Stimulated activated effector memory CD8-positive, alpha-beta T cell treated with anti-CD3 and anti-CD28 coated beads, Interleukin-12 subunit alpha, Interleukin-12 subunit beta, amount 100 ng/mL, for 72 hours (primary cell): ENCODE measurements at regions not wholly inside any gene's neighbourhood (a gene's known extent, or its start where the extent isn't known, plus 50 kb on each side); places are given as distances from the start of the nearest gene placed in this dataset.
"Not testable (repeated sequence)": the region's sequence is repeated elsewhere in the genome, so short reads cannot be mapped to it uniquely, and the experiment has no call there.

ENCODE experiments used
- ATAC-seq: fragments of 150-1000 bp; cut with Tn5 transposase; 2 replicates; pipeline ENCODE4 v1.10.0; 2021
- DNase-seq, 2 donors: peaks; one replicate each; pipeline ENCODE4 v3.0.0; 2021 to 2022; ENCODE audit warnings: low spot score in 2 of 2
- H3K27ac Mint-ChIP-seq: one replicate; pipeline ENCODE4 v1.8.0; 2022; ENCODE audit warnings: mild to moderate bottlenecking, mixed read lengths
- H3K36me3 Mint-ChIP-seq: one replicate; pipeline ENCODE4 v1.8.0; 2022; ENCODE audit warnings: mild to moderate bottlenecking, mixed read lengths
- H3K4me1 Mint-ChIP-seq: one replicate; pipeline ENCODE4 v1.8.0; 2022; ENCODE audit warnings: mixed read lengths
- H3K4me3 Mint-ChIP-seq: one replicate; pipeline ENCODE4 v1.8.0; 2022; ENCODE audit warnings: mild to moderate bottlenecking, mixed read lengths
- H3K9me3 Mint-ChIP-seq: one replicate; pipeline ENCODE4 v1.8.0; 2022; ENCODE audit warnings: mixed read lengths

- not testable (repeated sequence) for H3K9me3 Mint-ChIP-seq, ATAC-seq, H3K36me3 Mint-ChIP-seq, DNase-seq, H3K27ac Mint-ChIP-seq, H3K4me1 Mint-ChIP-seq, H3K4me3 Mint-ChIP-seq
Observed at GRCh38 chr2:147414656-147415055, 430.2 kb upstream of the ACVR2A start.

- no peak for ATAC-seq
- DNase-seq: no peak
- Mint-ChIP-seq H3K4me1 (no peaks in the 10 kb centered on the region), H3K4me3 (no peak overlapping the region), H3K9me3 (peaks cover 3% of the 10 kb centered on the region), H3K36me3 (no peaks in the 10 kb centered on the region), H3K27ac (no peak overlapping the region)
Observed at GRCh38 chr2:147408357-147408756, 436.5 kb upstream of the ACVR2A start.

GRCh38 chr2:147405651-147406050 lies 439.2 kb upstream of the ACVR2A start:
- no peak for ATAC-seq
- Mint-ChIP-seq H3K27ac (no peak overlapping the region), H3K9me3 (no peaks in the 10 kb centered on the region), H3K36me3 (no peaks in the 10 kb centered on the region), H3K4me3 (no peak overlapping the region), H3K4me1 (no peaks in the 10 kb centered on the region)
- DNase-seq: no peak

GRCh38 chr2:147398996-147399395 lies 445.8 kb upstream of the ACVR2A start:
- DNase-seq (no peak), ATAC-seq (no peak)
- no peaks in the 10 kb centered on the region for H3K36me3 Mint-ChIP-seq
- H3K9me3 Mint-ChIP-seq: peaks cover 1% of the 10 kb centered on the region
- no peak overlapping the region for H3K27ac Mint-ChIP-seq
- H3K4me1 Mint-ChIP-seq: no peaks in the 10 kb centered on the region
- H3K4me3 Mint-ChIP-seq: no peak overlapping the region

- peaks cover 2% of the 10 kb centered on the region for H3K9me3 Mint-ChIP-seq
- no peak for ATAC-seq
- H3K27ac Mint-ChIP-seq: no peak overlapping the region
- H3K4me1 Mint-ChIP-seq: no peaks in the 10 kb centered on the region
- no peak overlapping the region for H3K4me3 Mint-ChIP-seq
- DNase-seq: no peak
- no peaks in the 10 kb centered on the region for H3K36me3 Mint-ChIP-seq
Observed at GRCh38 chr2:147398301-147398700, 446.5 kb upstream of the ACVR2A start.

GRCh38 chr2:147396890-147397289 lies 447.9 kb upstream of the ACVR2A start:
- DNase-seq (no peak), ATAC-seq (no peak)
- no peak overlapping the region for H3K27ac Mint-ChIP-seq
- no peaks in the 10 kb centered on the region for H3K36me3 Mint-ChIP-seq
- H3K4me3 Mint-ChIP-seq: no peak overlapping the region
- H3K4me1 Mint-ChIP-seq: no peaks in the 10 kb centered on the region
- peaks cover 2% of the 10 kb centered on the region for H3K9me3 Mint-ChIP-seq

- H3K27ac Mint-ChIP-seq: no peak overlapping the region
- ATAC-seq (no peak), DNase-seq (no peak)
- peaks cover 2% of the 10 kb centered on the region for H3K9me3 Mint-ChIP-seq
- no peaks in the 10 kb centered on the region for H3K4me1 Mint-ChIP-seq
- H3K36me3 Mint-ChIP-seq: no peaks in the 10 kb centered on the region
- no peak overlapping the region for H3K4me3 Mint-ChIP-seq
Observed at GRCh38 chr2:147394179-147394790, 450.5 kb upstream of the ACVR2A start.

- DNase-seq: no peak
- no peak for ATAC-seq
- Mint-ChIP-seq H3K36me3 (no peaks in the 10 kb centered on the region), H3K27ac (no peak overlapping the region), H3K4me3 (no peak overlapping the region), H3K4me1 (no peaks in the 10 kb centered on the region), H3K9me3 (peaks cover 2% of the 10 kb centered on the region)
Observed at GRCh38 chr2:147392180-147392579, 452.6 kb upstream of the ACVR2A start.

GRCh38 chr2:147390475-147390874 lies 454.4 kb upstream of the ACVR2A start:
- ATAC-seq: no peak
- Mint-ChIP-seq H3K9me3 (peaks cover 2% of the 10 kb centered on the region), H3K4me3 (no peak overlapping the region), H3K36me3 (no peaks in the 10 kb centered on the region), H3K27ac (no peak overlapping the region), H3K4me1 (no peaks in the 10 kb centered on the region)
- DNase-seq: no peak

- no peaks in the 10 kb centered on the region for H3K36me3 Mint-ChIP-seq
- H3K4me3 Mint-ChIP-seq: no peak overlapping the region
- no peaks in the 10 kb centered on the region for H3K4me1 Mint-ChIP-seq
- H3K9me3 Mint-ChIP-seq: peaks cover 2% of the 10 kb centered on the region
- H3K27ac Mint-ChIP-seq: no peak overlapping the region
- ATAC-seq (no peak), DNase-seq (no peak)
Observed at GRCh38 chr2:147389218-147389617, 455.6 kb upstream of the ACVR2A start.

GRCh38 chr2:147388217-147388616 lies 456.6 kb upstream of the ACVR2A start:
- DNase-seq: no peak
- Mint-ChIP-seq H3K36me3 (no peaks in the 10 kb centered on the region), H3K4me1 (no peaks in the 10 kb centered on the region), H3K9me3 (no peaks in the 10 kb centered on the region), H3K27ac (no peak overlapping the region), H3K4me3 (no peak overlapping the region)
- no peak for ATAC-seq

GRCh38 chr2:147386284-147386683 lies 458.5 kb upstream of the ACVR2A start:
- no peaks in the 10 kb centered on the region for H3K9me3 Mint-ChIP-seq
- no peak for ATAC-seq
- H3K4me3 Mint-ChIP-seq: no peak overlapping the region
- H3K4me1 Mint-ChIP-seq: no peaks in the 10 kb centered on the region
- DNase-seq: no peak
- H3K27ac Mint-ChIP-seq: no peak overlapping the region
- H3K36me3 Mint-ChIP-seq: no peaks in the 10 kb centered on the region

GRCh38 chr2:147385600-147385999 lies 459.2 kb upstream of the ACVR2A start:
- DNase-seq (no peak), ATAC-seq (no peak)
- Mint-ChIP-seq H3K36me3 (no peaks in the 10 kb centered on the region), H3K9me3 (no peaks in the 10 kb centered on the region), H3K4me1 (no peaks in the 10 kb centered on the region), H3K27ac (no peak overlapping the region), H3K4me3 (no peak overlapping the region)

- no peaks in the 10 kb centered on the region for H3K4me1 Mint-ChIP-seq
- H3K27ac Mint-ChIP-seq: no peak overlapping the region
- H3K36me3 Mint-ChIP-seq: no peaks in the 10 kb centered on the region
- no peak for DNase-seq
- no peak overlapping the region for H3K4me3 Mint-ChIP-seq
- ATAC-seq: no peak
- no peaks in the 10 kb centered on the region for H3K9me3 Mint-ChIP-seq
Observed at GRCh38 chr2:147384659-147385058, 460.2 kb upstream of the ACVR2A start.

- Mint-ChIP-seq H3K27ac (no peak overlapping the region), H3K4me1 (no peaks in the 10 kb centered on the region), H3K36me3 (no peaks in the 10 kb centered on the region), H3K9me3 (no peaks in the 10 kb centered on the region), H3K4me3 (no peak overlapping the region)
- ATAC-seq: peak; percentile 16
- no peak for DNase-seq
Observed at GRCh38 chr2:147382322-147382948, 462.4 kb upstream of the ACVR2A start.

GRCh38 chr2:147378403-147378802 lies 466.4 kb upstream of the ACVR2A start:
- ATAC-seq (no peak), DNase-seq (no peak)
- H3K9me3 Mint-ChIP-seq: no peaks in the 10 kb centered on the region
- H3K27ac Mint-ChIP-seq: no peak overlapping the region
- no peaks in the 10 kb centered on the region for H3K4me1 Mint-ChIP-seq
- H3K36me3 Mint-ChIP-seq: no peaks in the 10 kb centered on the region
- H3K4me3 Mint-ChIP-seq: no peak overlapping the region
